Transverse colon (tissue), 3 donors: ENCODE measurements at regions not wholly inside any gene's neighbourhood (a gene's known extent, or its start where the extent isn't known, plus 50 kb on each side); places are given as distances from the start of the nearest gene placed in this dataset.

ENCODE experiments used
- CTCF ChIP-seq, 5 experiments: fragments of 200-600 bp in 3 of 5; fragments of 450-650 bp in 2 of 5; sonication (generic) in 3 of 5; IDR thresholded peaks; 1 replicate in 2 of 5; 2 replicates in 3 of 5; pipeline ENCODE4 v1.5.1; 2016 to 2017; ENCODE audit warnings: antibody characterized with exemption in 5 of 5, inconsistent platforms in 3 of 5, mild to moderate bottlenecking in 2 of 5, moderate library complexity in 1 of 5
- POLR2A ChIP-seq: fragments of 450-650 bp; IDR thresholded peaks from one replicate; pipeline ENCODE4 v1.6.1; 2016; ENCODE audit warnings: antibody characterized with exemption, mild to moderate bottlenecking, moderate library complexity

GRCh38 chr17:71976011-71976649 lies 144.7 kb upstream of the SOX9 start:
- no peak for TF ChIP-seq CTCF (IDR thresholded peaks at IDR 0.05)
- TF ChIP-seq POLR2A, result no peak
